Keratinocyte (primary cell): ENCODE measurements at regions not wholly inside any gene's neighbourhood (a gene's known extent, or its start where the extent isn't known, plus 50 kb on each side); places are given as distances from the start of the nearest gene placed in this dataset.

ENCODE experiments used
- DNase-seq: peaks from one replicate; pipeline ENCODE4 v3.0.0-alpha.2; 2011; ENCODE audit warnings: low read depth, missing footprints, low spot score
- FAIRE-seq: peaks from 2 replicates; lab custom pipeline; 2011; peaks lifted over from hg19 to GRCh38; lab: Jason Lieb, UNC
- H2AFZ ChIP-seq: 2 replicates; pipeline ENCODE4 v1.6.0; 2012; ENCODE audit warnings: low read length, control low read depth, inconsistent platforms; ENCODE audit not compliant: control insufficient read depth
- H3K27ac ChIP-seq: 2 replicates; pipeline ENCODE4 v1.5.1; 2011; ENCODE audit warnings: low read length; ENCODE audit not compliant: control insufficient read depth, insufficient read depth
- H3K27me3 ChIP-seq: 3 replicates; pipeline ENCODE4 v1.6.0; 2011; ENCODE audit warnings: low read length; ENCODE audit not compliant: control insufficient read depth, insufficient read depth; ENCODE audit errors: extremely low read depth
- H3K36me3 ChIP-seq, 2 experiments: 2 replicates in 1 of 2; 3 replicates in 1 of 2; pipeline ENCODE4 v1.5.1; 2011; ENCODE audit warnings: low read length in 2 of 2, mild to moderate bottlenecking in 1 of 2; ENCODE audit not compliant: control insufficient read depth in 2 of 2, insufficient read depth in 2 of 2; ENCODE audit errors: extremely low read depth in 1 of 2
- H3K4me1 ChIP-seq: 3 replicates; pipeline ENCODE4 v1.5.1; 2011; ENCODE audit warnings: low read length; ENCODE audit not compliant: control insufficient read depth, insufficient read depth; ENCODE audit errors: extremely low read depth
- H3K4me2 ChIP-seq: 3 replicates; pipeline ENCODE4 v1.6.0; 2011; ENCODE audit warnings: low read depth, low read length; ENCODE audit not compliant: control insufficient read depth, insufficient read depth; ENCODE audit errors: extremely low read depth
- H3K4me3 ChIP-seq, 3 experiments: fragments of 200-600 bp in 1 of 3; sonication (generic) in 1 of 3; 2 replicates in 2 of 3; 3 replicates in 1 of 3; pipeline ENCODE4 v1.5.1; 2011 to 2016; ENCODE audit warnings: low read length in 3 of 3, mild to moderate bottlenecking in 3 of 3, control low read depth in 2 of 3, inconsistent platforms in 1 of 3, low read depth in 1 of 3, mixed read lengths in 1 of 3, mixed run types in 1 of 3, moderate library complexity in 1 of 3; ENCODE audit not compliant: control insufficient read depth in 2 of 3, insufficient read depth in 2 of 3; ENCODE audit errors: extremely low read depth in 1 of 3
- H3K79me2 ChIP-seq: 2 replicates; pipeline ENCODE4 v1.6.0; 2012; ENCODE audit warnings: low read length; ENCODE audit not compliant: control insufficient read depth, insufficient read depth
- H3K9ac ChIP-seq: 3 replicates; pipeline ENCODE4 v1.6.0; 2011; ENCODE audit warnings: low read length; ENCODE audit not compliant: control insufficient read depth, insufficient read depth; ENCODE audit errors: extremely low read depth
- H3K9me1 ChIP-seq: 3 replicates; pipeline ENCODE4 v1.6.0; 2011; ENCODE audit warnings: low read length; ENCODE audit not compliant: control insufficient read depth, insufficient read depth; ENCODE audit errors: extremely low read depth
- H3K9me3 ChIP-seq: 2 replicates; pipeline ENCODE4 v1.5.1; 2012; ENCODE audit warnings: low read depth, low read length; ENCODE audit not compliant: control insufficient read depth
- H4K20me1 ChIP-seq: 3 replicates; pipeline ENCODE4 v1.6.0; 2011; ENCODE audit warnings: low read length; ENCODE audit not compliant: control insufficient read depth, insufficient read depth; ENCODE audit errors: extremely low read depth
- CTCF ChIP-seq, 3 experiments: IDR thresholded peaks in 1 of 3; conservative IDR thresholded peaks in 1 of 3; optimal IDR thresholded peaks in 1 of 3; 2 replicates in 2 of 3; 3 replicates in 1 of 3; pipeline versions ENCODE3 to v1.5.1; 2011; ENCODE audit warnings: low read length in 3 of 3, mild to moderate bottlenecking in 3 of 3, moderate library complexity in 2 of 3, control low read depth in 1 of 3, inconsistent platforms in 1 of 3; ENCODE audit not compliant: insufficient read depth in 2 of 3; ENCODE audit errors: extremely low read depth in 1 of 3
- EZH2 ChIP-seq: IDR thresholded peaks from one replicate; pipeline ENCODE4 v1.6.1; 2012; ENCODE audit warnings: inconsistent platforms, mild to moderate bottlenecking, low read length, moderate library complexity
- dilution Hi-C: fragments of 300-500 bp; cut with MboI; formaldehyde crosslinking; loops from one replicate; pipeline ENCODE4 v1.7.0; 2020; ENCODE audit warnings: low sequenced_read_pairs; ENCODE audit not compliant: extremely low pct_ligation_motif_present

- H3K79me2 ChIP-seq = no peaks in the 10 kb centered on the region
- peak overlapping the region; percentile 82 for H3K4me2 ChIP-seq
- no peaks in the 10 kb centered on the region for H3K9me3 ChIP-seq
- no peaks in the 10 kb centered on the region for H3K36me3 ChIP-seq
- peaks cover 24% of the 10 kb centered on the region for H3K4me1 ChIP-seq
- dilution Hi-C loops = no loop called here
- no peaks in the 10 kb centered on the region for H3K27me3 ChIP-seq
- H3K4me3 ChIP-seq = peak overlapping the region in 1 of 3 experiments; percentile 30
- peak; percentile 87 for FAIRE-seq
- H3K27ac ChIP-seq = peak overlapping the region; percentile 52
- peak; percentile 67 for DNase-seq
- no peaks in the 10 kb centered on the region for H3K9me1 ChIP-seq
- H4K20me1 ChIP-seq = no peaks in the 10 kb centered on the region
- peak overlapping the region; percentile 51 for H3K9ac ChIP-seq
- H2AFZ ChIP-seq = peak overlapping the region; percentile 71
- TF ChIP-seq EZH2 = no peak
- TF ChIP-seq CTCF (optimal IDR thresholded peaks at IDR 0.05 in 1 of 3, IDR thresholded peaks at IDR 0.05 in 1 of 3, conservative IDR thresholded peaks at IDR 0.05 in 1 of 3; ENCODE audit: extremely low read depth in 1 of 3, insufficient read depth in 2 of 3, low read length in 3 of 3) = no peak
Measured at GRCh38 chr6:1136415-1136774, 175.5 kb upstream of the FOXQ1 start.

DNA sequence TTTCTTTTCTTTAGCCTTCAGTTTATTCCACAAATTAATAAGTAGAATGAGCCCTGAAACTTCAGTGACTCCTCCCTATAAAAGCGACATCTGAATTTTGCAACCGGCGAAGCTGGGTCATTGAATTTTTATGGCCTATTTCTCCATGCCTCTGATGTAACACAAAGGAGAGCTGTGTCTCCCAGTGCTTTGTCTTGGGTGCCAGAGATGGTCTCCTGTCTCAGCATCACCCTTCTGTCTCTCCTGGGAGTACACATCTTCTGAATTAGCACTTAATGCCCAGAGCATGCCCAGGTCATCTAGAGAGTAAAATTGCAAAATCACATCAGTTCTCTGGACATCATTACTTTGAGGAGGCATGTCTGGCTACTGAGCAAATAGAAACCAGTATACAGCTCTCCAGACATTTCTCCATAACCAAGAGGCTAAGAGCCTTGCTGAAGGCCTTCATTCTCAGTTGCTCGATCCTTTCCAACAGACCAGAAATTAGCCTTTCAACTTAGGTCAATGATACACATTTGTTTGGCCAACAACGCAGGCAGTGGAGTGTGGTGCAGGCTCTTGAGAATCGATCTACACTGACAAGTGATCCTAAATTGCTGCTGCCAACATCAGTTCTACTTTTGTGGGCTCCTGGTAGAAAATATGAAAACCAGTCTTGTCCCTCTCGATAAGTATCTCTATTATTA, 176.0 kb upstream of the FOXQ1 start:
- TF ChIP-seq EZH2 (no peak), CTCF (optimal IDR thresholded peaks at IDR 0.05 in 1 of 3, IDR thresholded peaks at IDR 0.05 in 1 of 3, conservative IDR thresholded peaks at IDR 0.05 in 1 of 3; ENCODE audit: extremely low read depth in 1 of 3, insufficient read depth in 2 of 3, low read length in 3 of 3) (no peak)
- FAIRE-seq (peak; percentile 34), DNase-seq (no peak)
- Histone ChIP-seq H3K9me1 (no peaks in the 10 kb centered on the region), H3K27ac (peak overlapping the region; percentile 52), H3K9ac (no peak overlapping the region), H3K9me3 (no peaks in the 10 kb centered on the region), H2AFZ (peak overlapping the region; percentile 76), H3K4me3 (no peak overlapping the region), H3K4me2 (peak overlapping the region; percentile 82), H4K20me1 (no peaks in the 10 kb centered on the region), H3K4me1 (peaks cover 29% of the 10 kb centered on the region), H3K79me2 (no peaks in the 10 kb centered on the region), H3K27me3 (no peaks in the 10 kb centered on the region), H3K36me3 (no peaks in the 10 kb centered on the region)
- dilution Hi-C loops = no loop called here
